Fibroblast of villous mesenchyme (primary cell): ENCODE measurements at regions not wholly inside any gene's neighbourhood (a gene's known extent, or its start where the extent isn't known, plus 50 kb on each side); places are given as distances from the start of the nearest gene placed in this dataset.

Experiments
- DNase-seq: peaks from one replicate; pipeline ENCODE4 v3.0.0-alpha.2; 2010; ENCODE audit warnings: low read depth
- H3K4me3 ChIP-seq: 2 replicates; pipeline ENCODE4 v1.5.1; 2011; ENCODE audit warnings: low read depth, mild to moderate bottlenecking, low read length
- TF ChIP-seq, protein P1 (sequence below): IDR thresholded peaks from 2 replicates; pipeline ENCODE4 v1.5.1; 2012; ENCODE audit warnings: low read depth, mild to moderate bottlenecking, low read length; ENCODE audit not compliant: insufficient read depth

DNA sequence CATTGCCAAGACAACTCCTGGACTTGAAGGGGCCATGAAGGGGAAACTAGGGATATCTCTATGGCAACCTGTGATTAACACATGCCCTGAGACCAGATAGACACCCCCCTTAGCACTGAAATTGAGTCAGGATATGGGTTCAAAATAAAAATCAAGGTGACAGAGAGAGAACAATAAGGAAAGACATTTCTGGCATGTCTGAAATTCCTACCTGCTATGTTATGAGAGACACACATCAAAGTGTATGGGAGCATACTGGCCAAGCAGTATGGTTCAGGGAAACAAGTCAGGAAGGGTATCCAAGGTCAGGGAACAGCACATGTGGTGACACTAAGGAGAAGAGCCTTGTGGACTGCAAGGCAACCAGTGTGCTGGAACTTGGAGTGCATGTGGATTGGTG is 388.7 kb downstream of the SHQ1 start:
- DNase-seq, result no peak
- TF ChIP-seq, protein P1, sequence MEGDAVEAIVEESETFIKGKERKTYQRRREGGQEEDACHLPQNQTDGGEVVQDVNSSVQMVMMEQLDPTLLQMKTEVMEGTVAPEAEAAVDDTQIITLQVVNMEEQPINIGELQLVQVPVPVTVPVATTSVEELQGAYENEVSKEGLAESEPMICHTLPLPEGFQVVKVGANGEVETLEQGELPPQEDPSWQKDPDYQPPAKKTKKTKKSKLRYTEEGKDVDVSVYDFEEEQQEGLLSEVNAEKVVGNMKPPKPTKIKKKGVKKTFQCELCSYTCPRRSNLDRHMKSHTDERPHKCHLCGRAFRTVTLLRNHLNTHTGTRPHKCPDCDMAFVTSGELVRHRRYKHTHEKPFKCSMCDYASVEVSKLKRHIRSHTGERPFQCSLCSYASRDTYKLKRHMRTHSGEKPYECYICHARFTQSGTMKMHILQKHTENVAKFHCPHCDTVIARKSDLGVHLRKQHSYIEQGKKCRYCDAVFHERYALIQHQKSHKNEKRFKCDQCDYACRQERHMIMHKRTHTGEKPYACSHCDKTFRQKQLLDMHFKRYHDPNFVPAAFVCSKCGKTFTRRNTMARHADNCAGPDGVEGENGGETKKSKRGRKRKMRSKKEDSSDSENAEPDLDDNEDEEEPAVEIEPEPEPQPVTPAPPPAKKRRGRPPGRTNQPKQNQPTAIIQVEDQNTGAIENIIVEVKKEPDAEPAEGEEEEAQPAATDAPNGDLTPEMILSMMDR, result no peak
- no peak overlapping the region for H3K4me3 ChIP-seq

DNA sequence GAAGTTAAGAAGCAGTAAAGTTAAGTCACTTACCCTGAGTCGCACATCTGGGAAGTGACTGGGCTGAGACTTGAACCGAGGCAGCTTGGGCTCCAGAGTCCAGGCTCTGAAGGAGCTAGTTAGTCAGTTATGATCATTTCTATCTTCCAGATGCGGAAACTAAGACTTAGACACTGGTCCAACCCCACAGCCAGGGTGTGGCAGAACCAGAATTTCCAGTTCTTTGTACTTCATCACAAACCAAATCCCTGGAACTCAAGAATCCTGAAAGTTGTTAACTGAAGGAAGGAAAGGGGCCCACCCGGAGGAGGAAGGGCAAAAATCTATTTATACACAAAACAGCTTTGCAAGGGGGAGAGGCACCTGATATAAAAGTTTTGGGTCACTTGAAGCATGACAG is 389.9 kb downstream of the SHQ1 start:
- TF ChIP-seq, protein P1, result no peak
- DNase-seq, result no peak
- no peak overlapping the region for H3K4me3 ChIP-seq

DNA sequence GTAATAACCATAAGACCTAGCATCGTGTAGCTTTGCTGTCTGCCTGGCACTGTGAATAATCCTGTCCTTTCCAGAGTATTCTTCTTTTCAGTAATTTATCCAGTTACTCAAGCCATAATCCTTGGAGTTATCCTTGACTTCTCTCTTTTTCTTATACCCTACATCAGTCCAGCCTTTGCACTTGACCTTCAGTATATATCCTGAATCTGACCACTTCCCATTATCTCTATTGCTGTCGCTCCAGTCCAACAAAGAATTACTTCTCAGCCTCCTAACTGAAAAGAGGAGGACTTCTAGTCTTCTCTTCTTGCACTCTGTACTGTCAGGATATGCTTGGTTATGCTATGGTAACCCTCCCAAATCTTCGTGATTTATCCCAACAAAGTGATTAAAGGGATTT is 393.8 kb downstream of the SHQ1 start:
- H3K4me3 ChIP-seq, result no peak overlapping the region
- DNase-seq, result no peak
- TF ChIP-seq, protein P1, result no peak

DNA sequence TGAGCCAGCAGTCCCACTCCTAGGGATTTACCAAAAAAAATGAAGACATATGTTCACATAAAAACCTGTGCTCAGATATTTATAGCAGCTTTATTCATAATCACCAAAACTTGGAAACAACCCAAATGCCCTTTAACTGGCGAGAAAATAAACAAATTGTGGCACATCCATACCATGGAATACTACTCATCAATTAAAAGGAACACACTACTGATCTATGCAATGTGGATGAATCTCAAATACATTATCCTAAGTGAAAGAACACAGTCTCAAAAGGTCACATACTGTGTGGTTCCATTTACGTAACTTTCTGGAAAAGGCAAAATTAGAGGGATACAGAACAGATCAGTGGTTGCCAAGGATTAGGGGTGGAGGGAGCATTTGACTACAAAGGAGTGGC is 394.5 kb downstream of the SHQ1 start:
- TF ChIP-seq, protein P1, result no peak
- no peak overlapping the region for H3K4me3 ChIP-seq
- DNase-seq, result peak; percentile 44

DNA sequence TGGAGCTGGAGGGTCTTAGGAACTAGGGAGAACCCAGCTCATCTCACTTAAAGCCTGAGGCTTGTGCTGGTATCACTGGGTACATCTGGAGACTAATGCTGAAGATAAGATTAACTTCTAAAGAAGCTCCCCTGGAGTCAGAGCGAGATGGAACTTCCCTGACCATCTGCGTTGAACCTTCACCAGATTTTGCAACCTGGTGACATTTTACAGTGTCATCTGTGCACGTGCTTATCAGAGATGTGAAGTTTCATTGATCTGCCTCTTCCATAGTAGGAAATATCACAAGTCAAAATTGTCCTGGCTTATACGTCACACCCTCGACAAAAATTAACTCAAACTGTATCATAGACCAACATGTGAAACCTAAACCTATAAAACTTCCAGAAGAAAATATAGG is 395.5 kb downstream of the SHQ1 start:
- TF ChIP-seq, protein P1, result no peak
- no peak overlapping the region for H3K4me3 ChIP-seq
- no peak for DNase-seq

DNA sequence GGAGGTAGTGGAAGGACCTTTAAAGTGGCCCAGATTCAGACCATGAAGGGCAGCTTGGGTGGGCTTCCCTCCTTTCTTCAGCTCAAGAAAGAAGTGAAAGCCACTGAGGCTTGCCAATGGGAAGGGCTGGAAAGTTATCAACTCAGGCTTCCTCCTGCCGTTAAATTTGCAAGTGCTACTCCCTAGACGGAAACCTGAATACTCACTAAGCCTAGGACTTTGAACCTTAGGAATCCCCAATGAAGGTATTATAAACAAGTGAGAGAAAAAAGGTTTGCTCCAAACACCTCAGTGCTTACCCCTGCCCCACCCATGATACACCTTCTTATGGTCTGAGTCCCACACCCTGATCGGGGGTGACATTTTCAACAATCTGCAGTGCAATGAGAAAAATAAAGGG is 396.4 kb downstream of the SHQ1 start:
- H3K4me3 ChIP-seq, result no peak overlapping the region
- TF ChIP-seq, protein P1, result no peak
- no peak for DNase-seq

DNA sequence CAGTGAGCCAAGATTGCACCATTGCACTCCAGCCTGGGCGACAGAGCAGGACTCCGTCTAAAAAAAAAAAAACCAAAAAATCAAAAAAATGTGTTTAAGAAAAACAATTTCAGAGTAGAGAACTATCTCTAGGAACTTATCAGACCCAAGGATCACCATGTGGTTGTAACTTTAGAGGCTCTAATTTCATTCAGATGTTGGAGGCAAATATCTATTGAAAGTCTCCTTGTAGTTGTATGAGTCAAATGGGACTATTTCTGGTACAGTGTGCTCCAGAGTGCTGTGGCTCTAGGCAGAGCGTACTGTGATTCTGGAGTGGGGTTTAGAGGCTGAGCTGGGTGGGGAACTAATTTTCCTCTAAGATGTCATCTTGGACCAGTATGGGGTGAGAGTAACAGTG is 398.7 kb downstream of the SHQ1 start:
- DNase-seq, result peak; percentile 53
- TF ChIP-seq, protein P1, result no peak
- H3K4me3 ChIP-seq, result no peak overlapping the region
